A549 (cell line): ENCODE measurements at regions not wholly inside any gene's neighbourhood (a gene's known extent, or its start where the extent isn't known, plus 50 kb on each side); places are given as distances from the start of the nearest gene placed in this dataset.

Source experiments
- ATAC-seq, 2 experiments: fragments of 200-7000 bp in 1 of 2; fragments of >200 bp in 1 of 2; cut with Nextera tagmentation in 1 of 2; cut with Tn5 transposase in 1 of 2; 3 replicates each; pipeline versions ENCODE4 v1.8.0 to v1.9.1; 2018 to 2020; ENCODE audit warnings: mild to moderate bottlenecking in 1 of 2, moderate library complexity in 1 of 2
- CTCF ChIA-PET: fragments of 300-600 bp; sonication (Branson Sonifier 250); formaldehyde crosslinking; extraction: SDS; loops from one replicate; lab custom pipeline; 2021; ENCODE audit warnings: antibody characterized with exemption, inconsistent platforms; lab: Yijun Ruan, JAX
- POLR2A ChIA-PET: fragments of 350-600 bp; formaldehyde crosslinking; extraction: SDS; loops from one replicate; lab custom pipeline; 2021; ENCODE audit warnings: antibody characterized with exemption, inconsistent platforms; lab: Yijun Ruan, JAX
- DNase-seq, 2 experiments: peaks; one replicate each; pipeline versions ENCODE4 v3.0.0 to v3.0.0-alpha.2; 2011 to 2016; ENCODE audit warnings: low read depth in 1 of 2, low spot score in 1 of 2
- FAIRE-seq: peaks from 2 replicates; lab custom pipeline; 2011; peaks lifted over from hg19 to GRCh38; lab: Jason Lieb, UNC
- H3K27ac ChIP-seq, 2 experiments: fragments of >200 bp; sonication (Bioruptor Twin); formaldehyde crosslinking; 3 replicates each; pipeline ENCODE4 v1.5.1; 2016 to 2017
- H3K4me1 ChIP-seq: fragments of >200 bp; sonication (Bioruptor Twin); formaldehyde crosslinking; 3 replicates; pipeline ENCODE4 v1.6.1; 2016
- H3K4me2 ChIP-seq: fragments of >200 bp; sonication (Bioruptor Twin); formaldehyde crosslinking; 3 replicates; pipeline ENCODE4 v1.6.1; 2016
- H3K4me3 ChIP-seq: fragments of >200 bp; sonication (Bioruptor Twin); formaldehyde crosslinking; 3 replicates; pipeline ENCODE4 v1.5.1; 2016
- H3K9me3 ChIP-seq: fragments of >200 bp; sonication (Bioruptor Twin); formaldehyde crosslinking; 3 replicates; pipeline ENCODE4 v1.6.1; 2016
- CEBPB ChIP-seq, 2 experiments: fragments of >200 bp in 1 of 2; sonication (Bioruptor Twin) in 1 of 2; formaldehyde crosslinking in 1 of 2; IDR thresholded peaks; 2 replicates each; pipeline ENCODE4 v1.6.1; 2012 to 2016
- EHF ChIP-seq: fragments of 250-450 bp; sonication (Bioruptor Pico); IDR thresholded peaks from 2 replicates; pipeline ENCODE4 v1.5.0; 2020; ENCODE audit warnings: mild to moderate bottlenecking
- FOXS1 ChIP-seq: fragments of 250-450 bp; sonication (Bioruptor Pico); IDR thresholded peaks from 2 replicates; pipeline ENCODE4 v1.5.0; 2020; ENCODE audit warnings: mild to moderate bottlenecking, moderate library complexity
- HDAC2 ChIP-seq: fragments of 200-600 bp; sonication (generic); IDR thresholded peaks from 2 replicates; pipeline ENCODE4 v1.6.1; 2016
- HOXB5 ChIP-seq: fragments of 250-450 bp; sonication (Bioruptor Pico); IDR thresholded peaks from 2 replicates; pipeline ENCODE4 v1.5.0; 2020; ENCODE audit warnings: mild to moderate bottlenecking, moderate library complexity
- JUN ChIP-seq, 2 experiments: fragments of >200 bp; sonication (Bioruptor Twin); formaldehyde crosslinking; IDR thresholded peaks; 2 replicates in 1 of 2; 3 replicates in 1 of 2; pipeline ENCODE4 v1.6.1; 2016 to 2017
- JUNB ChIP-seq: fragments of >200 bp; sonication (Bioruptor Twin); formaldehyde crosslinking; IDR thresholded peaks from 2 replicates; pipeline ENCODE4 v1.6.1; 2016
- MAFK ChIP-seq: fragments of 450-650 bp; IDR thresholded peaks from 2 replicates; pipeline ENCODE4 v1.6.1; 2014; ENCODE audit not compliant: partially characterized antibody
- NFE2L2 ChIP-seq: fragments of 150-350 bp; conservative IDR thresholded peaks from 2 replicates; pipeline ENCODE4 v1.6.1; 2014; ENCODE audit warnings: low read length
- PHF8 ChIP-seq: fragments of 200-600 bp; sonication (generic); IDR thresholded peaks from 2 replicates; pipeline ENCODE4 v1.6.1; 2016; ENCODE audit warnings: low read depth, mild to moderate bottlenecking, antibody characterized with exemption, moderate library complexity, borderline replicate concordance
- POLR2AphosphoS2 ChIP-seq: conservative IDR thresholded peaks from 2 replicates; pipeline ENCODE4 v1.6.1; 2012; ENCODE audit warnings: low read length, improper control_type of control experiment, inconsistent platforms
- RARB ChIP-seq: fragments of 250-450 bp; sonication (Bioruptor Pico); IDR thresholded peaks from 2 replicates; pipeline ENCODE4 v1.8.0; 2021; ENCODE audit warnings: mild to moderate bottlenecking, moderate library complexity
- RCOR1 ChIP-seq: fragments of 150-350 bp; IDR thresholded peaks from 2 replicates; pipeline ENCODE4 v1.6.1; 2014; ENCODE audit warnings: antibody characterized with exemption, low read length, low read depth
- TP53 ChIP-seq: fragments of 250-450 bp; sonication (Bioruptor Pico); IDR thresholded peaks from 2 replicates; pipeline ENCODE4 v1.5.0; 2021; ENCODE audit warnings: mild to moderate bottlenecking, moderate library complexity
- ZC3H11A ChIP-seq: fragments of 450-650 bp; IDR thresholded peaks from 2 replicates; pipeline ENCODE4 v1.6.1; 2014; ENCODE audit warnings: antibody characterized with exemption, mild to moderate bottlenecking
- ZSCAN20 ChIP-seq: fragments of 250-450 bp; sonication (Bioruptor Pico); IDR thresholded peaks from 2 replicates; pipeline ENCODE4 v1.8.0; 2022; ENCODE audit warnings: mild to moderate bottlenecking, moderate library complexity
- WGBS: methylation state at CpG from one replicate; pipeline ENCODE4 v1.1.6; 2017; ENCODE audit errors: missing lambda C conversion rate; 5-methylcytosine and 5-hydroxymethylcytosine counted together
- TF ChIP-seq, protein P1 (sequence below): IDR thresholded peaks from 2 replicates; pipeline ENCODE4 v1.6.1; 2012
- TF ChIP-seq, protein P2 (sequence below): fragments of >200 bp; sonication (Bioruptor Twin); formaldehyde crosslinking; IDR thresholded peaks from 3 replicates; pipeline ENCODE4 v1.6.1; 2016
- TF ChIP-seq, protein P3 (sequence below): IDR thresholded peaks from 2 replicates; pipeline ENCODE4 v1.6.1; 2012; ENCODE audit warnings: low read depth, borderline replicate concordance
- TF ChIP-seq, protein P4 (sequence below): fragments of 250-450 bp; sonication (Bioruptor Pico); IDR thresholded peaks from 2 replicates; pipeline ENCODE4 v1.5.0; 2021; ENCODE audit warnings: mild to moderate bottlenecking, moderate library complexity, borderline replicate concordance

DNA sequence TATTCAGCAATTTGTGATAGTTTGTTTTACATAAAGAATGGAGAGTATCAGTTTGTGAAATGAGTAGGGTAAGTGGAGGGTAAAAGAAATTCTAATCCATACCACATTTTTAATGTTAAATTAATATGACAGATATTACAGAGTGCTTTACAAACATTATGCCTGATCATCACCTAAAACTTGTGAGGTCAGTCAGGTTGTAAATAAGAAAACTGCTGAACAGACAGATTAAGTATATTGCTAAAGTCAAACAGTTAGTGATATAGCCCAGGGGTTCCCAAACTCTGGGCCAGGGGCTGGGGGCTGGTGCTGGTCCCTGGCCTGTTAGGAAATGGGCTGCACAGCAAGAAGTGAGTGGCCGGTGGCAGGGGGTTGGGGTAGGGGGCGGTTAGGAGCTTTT, 273.6 kb downstream of the TRAM1L1 start:
- ChIA-PET CTCF (no interaction called here), POLR2A (no interaction called here)
- ATAC-seq (no peak), DNase-seq (no peak), FAIRE-seq (no peak)
- Histone ChIP-seq H3K4me1 (no peaks in the 10 kb centered on the region), H3K4me3 (no peak overlapping the region), H3K27ac (no peak overlapping the region), H3K9me3 (no peaks in the 10 kb centered on the region), H3K4me2 (no peak overlapping the region)
- TF ChIP-seq, protein P1, sequence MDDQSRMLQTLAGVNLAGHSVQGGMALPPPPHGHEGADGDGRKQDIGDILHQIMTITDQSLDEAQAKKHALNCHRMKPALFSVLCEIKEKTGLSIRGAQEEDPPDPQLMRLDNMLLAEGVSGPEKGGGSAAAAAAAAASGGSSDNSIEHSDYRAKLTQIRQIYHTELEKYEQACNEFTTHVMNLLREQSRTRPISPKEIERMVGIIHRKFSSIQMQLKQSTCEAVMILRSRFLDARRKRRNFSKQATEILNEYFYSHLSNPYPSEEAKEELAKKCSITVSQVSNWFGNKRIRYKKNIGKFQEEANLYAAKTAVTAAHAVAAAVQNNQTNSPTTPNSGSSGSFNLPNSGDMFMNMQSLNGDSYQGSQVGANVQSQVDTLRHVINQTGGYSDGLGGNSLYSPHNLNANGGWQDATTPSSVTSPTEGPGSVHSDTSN: no peak
- peak; percentile 52 for TF ChIP-seq MAFK
- no CpG with 5 or more reads among the region's 2 CpGs for WGBS

DNA sequence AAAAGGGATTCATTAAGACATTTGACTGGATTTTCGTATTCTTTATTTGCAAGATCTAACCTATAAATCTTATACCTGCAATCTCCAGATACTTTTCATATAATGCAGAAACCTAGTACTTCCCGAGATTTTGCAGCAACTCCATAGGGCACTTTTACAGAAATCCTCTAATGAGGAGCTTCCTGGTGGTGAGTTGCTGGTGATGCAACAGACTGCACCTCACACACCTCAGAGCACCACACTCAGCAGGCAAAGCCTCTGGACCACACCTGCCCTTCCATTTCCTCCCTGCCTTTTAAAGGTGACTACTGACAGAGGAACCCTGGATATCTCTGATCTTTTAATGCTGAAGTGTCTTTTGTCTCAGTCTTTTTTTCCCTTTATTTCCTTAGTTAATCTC, 289.4 kb downstream of the TRAM1L1 start:
- Histone ChIP-seq H3K4me1 (no peaks in the 10 kb centered on the region), H3K4me2 (no peak overlapping the region), H3K9me3 (no peaks in the 10 kb centered on the region), H3K27ac (no peak overlapping the region), H3K4me3 (no peak overlapping the region)
- DNase-seq (no peak), FAIRE-seq (no peak), ATAC-seq (no peak)
- WGBS: 10% methylated on average over 2 of the region's 2 CpGs
- TF ChIP-seq NFE2L2 (no peak), PHF8 (no peak)
- ChIA-PET CTCF (no interaction called here), POLR2A (no interaction called here)

DNA sequence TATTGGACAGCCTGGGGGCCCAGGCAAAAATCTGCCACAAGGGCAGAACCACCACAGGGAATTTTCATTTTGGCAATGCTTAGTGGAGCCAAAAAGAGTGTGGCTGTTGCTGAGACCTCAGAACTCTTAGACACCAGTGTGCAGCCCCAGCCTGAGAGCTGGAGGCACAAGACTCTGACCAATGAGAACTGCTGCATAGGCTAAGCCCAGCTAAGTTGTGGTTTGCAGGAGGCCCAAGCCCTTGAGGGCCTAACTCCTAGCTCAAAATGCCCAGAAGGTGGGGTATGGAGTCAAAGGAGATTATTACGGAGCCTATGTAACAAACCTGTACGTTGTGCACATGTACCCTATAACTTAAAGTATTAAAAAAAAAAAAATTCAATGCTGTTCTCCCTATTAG, 296.7 kb downstream of the TRAM1L1 start:
- POLR2A ChIA-PET: no interaction called here
- DNase-seq (no peak), ATAC-seq (no peak), FAIRE-seq (no peak)
- no peaks in the 10 kb centered on the region for H3K9me3 ChIP-seq
- H3K4me2 ChIP-seq: no peak overlapping the region
- no peak overlapping the region for H3K27ac ChIP-seq
- no peak overlapping the region for H3K4me3 ChIP-seq
- TF ChIP-seq CEBPB (IDR thresholded peaks at IDR 0.05) (no peak), ZC3H11A (no peak), FOXS1 (CRISPR knock-in tag) (no peak), TP53 (CRISPR knock-in tag) (no peak)
- 44% methylated on average over 2 of the region's 2 CpGs for WGBS
- CTCF ChIA-PET: no interaction called here
- H3K4me1 ChIP-seq: no peaks in the 10 kb centered on the region

DNA sequence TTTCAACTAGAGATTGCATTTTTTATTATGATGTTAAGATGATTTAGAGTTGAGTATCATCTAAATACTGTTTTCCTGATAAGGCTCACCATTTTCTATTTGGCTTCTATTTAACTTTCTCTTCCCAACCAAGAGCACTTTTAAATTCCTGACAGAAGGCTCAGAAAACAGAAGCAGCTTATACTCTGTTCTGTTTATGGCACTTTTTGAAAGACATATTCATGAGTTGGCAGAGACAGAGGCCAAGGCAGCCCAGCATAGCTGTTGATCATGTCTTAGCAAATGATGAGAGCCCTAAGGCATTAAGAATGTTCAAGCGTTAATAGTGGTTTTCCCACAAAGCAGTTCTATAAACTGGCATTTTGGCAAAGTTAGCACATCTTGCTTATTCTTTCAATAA, 330.3 kb downstream of the TRAM1L1 start:
- ATAC-seq: no peak
- CTCF ChIA-PET: no interaction called here
- POLR2A ChIA-PET: no interaction called here
- Histone ChIP-seq H3K4me3 (no peak overlapping the region), H3K4me2 (no peak overlapping the region), H3K4me1 (no peaks in the 10 kb centered on the region), H3K27ac (no peak overlapping the region), H3K9me3 (no peaks in the 10 kb centered on the region)
- FAIRE-seq: no peak
- DNase-seq: no peak
- WGBS: 0% methylated on average over 1 of the region's 1 CpG
- TF ChIP-seq JUN (IDR thresholded peaks at IDR 0.05): no peak
- no peak for TF ChIP-seq ZSCAN20 (CRISPR knock-in tag)
- TF ChIP-seq HDAC2: no peak
- TF ChIP-seq, protein P2, sequence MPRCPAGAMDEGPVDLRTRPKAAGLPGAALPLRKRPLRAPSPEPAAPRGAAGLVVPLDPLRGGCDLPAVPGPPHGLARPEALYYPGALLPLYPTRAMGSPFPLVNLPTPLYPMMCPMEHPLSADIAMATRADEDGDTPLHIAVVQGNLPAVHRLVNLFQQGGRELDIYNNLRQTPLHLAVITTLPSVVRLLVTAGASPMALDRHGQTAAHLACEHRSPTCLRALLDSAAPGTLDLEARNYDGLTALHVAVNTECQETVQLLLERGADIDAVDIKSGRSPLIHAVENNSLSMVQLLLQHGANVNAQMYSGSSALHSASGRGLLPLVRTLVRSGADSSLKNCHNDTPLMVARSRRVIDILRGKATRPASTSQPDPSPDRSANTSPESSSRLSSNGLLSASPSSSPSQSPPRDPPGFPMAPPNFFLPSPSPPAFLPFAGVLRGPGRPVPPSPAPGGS: no peak
- TF ChIP-seq, protein P3, sequence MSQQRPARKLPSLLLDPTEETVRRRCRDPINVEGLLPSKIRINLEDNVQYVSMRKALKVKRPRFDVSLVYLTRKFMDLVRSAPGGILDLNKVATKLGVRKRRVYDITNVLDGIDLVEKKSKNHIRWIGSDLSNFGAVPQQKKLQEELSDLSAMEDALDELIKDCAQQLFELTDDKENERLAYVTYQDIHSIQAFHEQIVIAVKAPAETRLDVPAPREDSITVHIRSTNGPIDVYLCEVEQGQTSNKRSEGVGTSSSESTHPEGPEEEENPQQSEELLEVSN: no peak
- TF ChIP-seq POLR2AphosphoS2: no peak
- TF ChIP-seq, protein P4, sequence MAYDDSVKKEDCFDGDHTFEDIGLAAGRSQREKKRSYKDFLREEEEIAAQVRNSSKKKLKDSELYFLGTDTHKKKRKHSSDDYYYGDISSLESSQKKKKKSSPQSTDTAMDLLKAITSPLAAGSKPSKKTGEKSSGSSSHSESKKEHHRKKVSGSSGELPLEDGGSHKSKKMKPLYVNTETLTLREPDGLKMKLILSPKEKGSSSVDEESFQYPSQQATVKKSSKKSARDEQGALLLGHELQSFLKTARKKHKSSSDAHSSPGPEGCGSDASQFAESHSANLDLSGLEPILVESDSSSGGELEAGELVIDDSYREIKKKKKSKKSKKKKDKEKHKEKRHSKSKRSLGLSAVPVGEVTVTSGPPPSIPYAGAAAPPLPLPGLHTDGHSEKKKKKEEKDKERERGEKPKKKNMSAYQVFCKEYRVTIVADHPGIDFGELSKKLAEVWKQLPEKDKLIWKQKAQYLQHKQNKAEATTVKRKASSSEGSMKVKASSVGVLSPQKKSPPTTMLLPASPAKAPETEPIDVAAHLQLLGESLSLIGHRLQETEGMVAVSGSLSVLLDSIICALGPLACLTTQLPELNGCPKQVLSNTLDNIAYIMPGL (CRISPR knock-in tag): no peak
- no peak for TF ChIP-seq EHF (CRISPR knock-in tag)
- no peak for TF ChIP-seq RCOR1
- no peak for TF ChIP-seq HOXB5
- no peak for TF ChIP-seq RARB (CRISPR knock-in tag)
- TF ChIP-seq, protein P1: no peak
- no peak for TF ChIP-seq JUNB
